HEK293 (cell line): ENCODE measurements at regions not wholly inside any gene's neighbourhood (a gene's known extent, or its start where the extent isn't known, plus 50 kb on each side); places are given as distances from the start of the nearest gene placed in this dataset.

Experiments used
- ZNF23 ChIP-seq: fragments of 450-650 bp; formaldehyde crosslinking; IDR thresholded peaks from 2 replicates; pipeline ENCODE4 v1.5.1; 2016; ENCODE audit warnings: missing biosample characterization, missing genetic modification characterization, borderline replicate concordance
- ZNF433 ChIP-seq: fragments of 450-650 bp; formaldehyde crosslinking; IDR thresholded peaks from 2 replicates; pipeline ENCODE4 v1.5.1; 2016; ENCODE audit warnings: missing biosample characterization, missing genetic modification characterization, low read depth
- TF ChIP-seq, protein P1 (sequence below): fragments of 450-650 bp; formaldehyde crosslinking; IDR thresholded peaks from 2 replicates; pipeline ENCODE4 v1.5.1; 2016; ENCODE audit warnings: missing biosample characterization, missing genetic modification characterization

- TF ChIP-seq ZNF433 (tag by site-specific recombination): no peak
- no peak for TF ChIP-seq ZNF23 (tag by site-specific recombination)
- TF ChIP-seq, protein P1, sequence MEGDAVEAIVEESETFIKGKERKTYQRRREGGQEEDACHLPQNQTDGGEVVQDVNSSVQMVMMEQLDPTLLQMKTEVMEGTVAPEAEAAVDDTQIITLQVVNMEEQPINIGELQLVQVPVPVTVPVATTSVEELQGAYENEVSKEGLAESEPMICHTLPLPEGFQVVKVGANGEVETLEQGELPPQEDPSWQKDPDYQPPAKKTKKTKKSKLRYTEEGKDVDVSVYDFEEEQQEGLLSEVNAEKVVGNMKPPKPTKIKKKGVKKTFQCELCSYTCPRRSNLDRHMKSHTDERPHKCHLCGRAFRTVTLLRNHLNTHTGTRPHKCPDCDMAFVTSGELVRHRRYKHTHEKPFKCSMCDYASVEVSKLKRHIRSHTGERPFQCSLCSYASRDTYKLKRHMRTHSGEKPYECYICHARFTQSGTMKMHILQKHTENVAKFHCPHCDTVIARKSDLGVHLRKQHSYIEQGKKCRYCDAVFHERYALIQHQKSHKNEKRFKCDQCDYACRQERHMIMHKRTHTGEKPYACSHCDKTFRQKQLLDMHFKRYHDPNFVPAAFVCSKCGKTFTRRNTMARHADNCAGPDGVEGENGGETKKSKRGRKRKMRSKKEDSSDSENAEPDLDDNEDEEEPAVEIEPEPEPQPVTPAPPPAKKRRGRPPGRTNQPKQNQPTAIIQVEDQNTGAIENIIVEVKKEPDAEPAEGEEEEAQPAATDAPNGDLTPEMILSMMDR (tag by site-specific recombination): no peak
Measured at GRCh38 chr20:51312480-51312783, 230.1 kb downstream of the NFATC2 start.
